ENCODE measurements at regions not wholly inside any gene's neighbourhood (a gene's known extent, or its start where the extent isn't known, plus 50 kb on each side); places are given as distances from the start of the nearest gene placed in this dataset.

DNA sequence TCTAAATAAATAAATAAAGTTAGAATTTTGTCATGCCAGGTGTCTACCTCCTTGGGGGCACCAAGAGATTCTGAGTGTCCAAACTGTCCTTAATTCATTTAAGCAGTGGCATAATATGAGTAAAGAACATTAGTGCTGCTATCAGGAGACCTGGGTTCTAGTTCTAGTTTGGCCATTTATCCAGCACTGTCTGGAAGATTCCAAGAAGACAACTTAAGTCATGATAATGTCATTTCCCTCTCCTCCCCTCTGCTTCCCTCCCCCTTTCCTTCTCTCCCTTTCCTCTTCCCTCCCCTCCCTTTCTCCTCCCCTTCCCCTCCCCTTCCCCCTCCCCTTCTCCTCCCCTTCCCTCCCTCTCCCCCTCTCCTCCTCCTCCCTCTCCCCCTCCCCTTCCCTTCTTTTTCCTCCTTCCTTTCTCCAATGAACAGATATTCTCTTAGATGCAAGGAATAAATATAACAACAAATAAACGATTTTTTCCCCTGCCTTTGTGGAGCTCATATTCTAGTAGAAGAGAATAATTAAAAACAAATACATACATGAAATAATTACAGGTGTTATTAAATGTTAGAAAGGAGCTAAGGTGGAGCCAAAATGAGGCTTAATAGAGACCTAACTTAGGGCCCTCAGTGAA, 90.8 kb downstream of the NMUR2 start:
- Histone ChIP-seq H3K4me3 (ENCODE audit: low read depth in 2 of 2, low read length in 2 of 2) (no peak overlapping the region), H3K36me3 (ENCODE audit: control insufficient read depth, insufficient read depth, low read length) (no peaks in the 10 kb centered on the region), H3K27ac (ENCODE audit: low read length) (no peak overlapping the region), H3K27me3 (ENCODE audit: control insufficient read depth, insufficient read depth, low read length) (no peaks in the 10 kb centered on the region; the same call in 1 of the 2 replicates), H3K9me3 (ENCODE audit: control insufficient read depth, insufficient read depth, low read depth, low read length) (no peaks in the 10 kb centered on the region), H3K4me1 (ENCODE audit: control insufficient read depth, insufficient read depth, low read length) (no peaks in the 10 kb centered on the region)
- intact Hi-C loops (cut with micrococcal nuclease; ENCODE audit: unreplicated experiment) (no loop called here), in situ Hi-C loops (cut with HindIII; ENCODE audit: low pct_unique_long_range_greater_than_20kb, low sequenced_read_pairs) (no loop called here)
- TF ChIP-seq, protein P1, sequence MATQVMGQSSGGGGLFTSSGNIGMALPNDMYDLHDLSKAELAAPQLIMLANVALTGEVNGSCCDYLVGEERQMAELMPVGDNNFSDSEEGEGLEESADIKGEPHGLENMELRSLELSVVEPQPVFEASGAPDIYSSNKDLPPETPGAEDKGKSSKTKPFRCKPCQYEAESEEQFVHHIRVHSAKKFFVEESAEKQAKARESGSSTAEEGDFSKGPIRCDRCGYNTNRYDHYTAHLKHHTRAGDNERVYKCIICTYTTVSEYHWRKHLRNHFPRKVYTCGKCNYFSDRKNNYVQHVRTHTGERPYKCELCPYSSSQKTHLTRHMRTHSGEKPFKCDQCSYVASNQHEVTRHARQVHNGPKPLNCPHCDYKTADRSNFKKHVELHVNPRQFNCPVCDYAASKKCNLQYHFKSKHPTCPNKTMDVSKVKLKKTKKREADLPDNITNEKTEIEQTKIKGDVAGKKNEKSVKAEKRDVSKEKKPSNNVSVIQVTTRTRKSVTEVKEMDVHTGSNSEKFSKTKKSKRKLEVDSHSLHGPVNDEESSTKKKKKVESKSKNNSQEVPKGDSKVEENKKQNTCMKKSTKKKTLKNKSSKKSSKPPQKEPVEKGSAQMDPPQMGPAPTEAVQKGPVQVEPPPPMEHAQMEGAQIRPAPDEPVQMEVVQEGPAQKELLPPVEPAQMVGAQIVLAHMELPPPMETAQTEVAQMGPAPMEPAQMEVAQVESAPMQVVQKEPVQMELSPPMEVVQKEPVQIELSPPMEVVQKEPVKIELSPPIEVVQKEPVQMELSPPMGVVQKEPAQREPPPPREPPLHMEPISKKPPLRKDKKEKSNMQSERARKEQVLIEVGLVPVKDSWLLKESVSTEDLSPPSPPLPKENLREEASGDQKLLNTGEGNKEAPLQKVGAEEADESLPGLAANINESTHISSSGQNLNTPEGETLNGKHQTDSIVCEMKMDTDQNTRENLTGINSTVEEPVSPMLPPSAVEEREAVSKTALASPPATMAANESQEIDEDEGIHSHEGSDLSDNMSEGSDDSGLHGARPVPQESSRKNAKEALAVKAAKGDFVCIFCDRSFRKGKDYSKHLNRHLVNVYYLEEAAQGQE (IDR thresholded peaks at IDR 0.05; ENCODE audit: insufficient read depth in 1 of 2, low read depth in 2 of 2, low read length in 1 of 2): no peak
- TF ChIP-seq TCF7L2 (IDR thresholded peaks at IDR 0.05; ENCODE audit: low read depth, low read length) (no peak), POLR2AphosphoS5 (IDR thresholded peaks at IDR 0.05; ENCODE audit: low read depth, low read length) (no peak), SIN3A (IDR thresholded peaks at IDR 0.05; ENCODE audit: borderline replicate concordance, insufficient read depth, low read depth, low read length) (no peak)
- TF ChIP-seq, protein P2, sequence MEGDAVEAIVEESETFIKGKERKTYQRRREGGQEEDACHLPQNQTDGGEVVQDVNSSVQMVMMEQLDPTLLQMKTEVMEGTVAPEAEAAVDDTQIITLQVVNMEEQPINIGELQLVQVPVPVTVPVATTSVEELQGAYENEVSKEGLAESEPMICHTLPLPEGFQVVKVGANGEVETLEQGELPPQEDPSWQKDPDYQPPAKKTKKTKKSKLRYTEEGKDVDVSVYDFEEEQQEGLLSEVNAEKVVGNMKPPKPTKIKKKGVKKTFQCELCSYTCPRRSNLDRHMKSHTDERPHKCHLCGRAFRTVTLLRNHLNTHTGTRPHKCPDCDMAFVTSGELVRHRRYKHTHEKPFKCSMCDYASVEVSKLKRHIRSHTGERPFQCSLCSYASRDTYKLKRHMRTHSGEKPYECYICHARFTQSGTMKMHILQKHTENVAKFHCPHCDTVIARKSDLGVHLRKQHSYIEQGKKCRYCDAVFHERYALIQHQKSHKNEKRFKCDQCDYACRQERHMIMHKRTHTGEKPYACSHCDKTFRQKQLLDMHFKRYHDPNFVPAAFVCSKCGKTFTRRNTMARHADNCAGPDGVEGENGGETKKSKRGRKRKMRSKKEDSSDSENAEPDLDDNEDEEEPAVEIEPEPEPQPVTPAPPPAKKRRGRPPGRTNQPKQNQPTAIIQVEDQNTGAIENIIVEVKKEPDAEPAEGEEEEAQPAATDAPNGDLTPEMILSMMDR (IDR thresholded peaks at IDR 0.05): no peak
- POLR2A ChIA-PET: no interaction called here
- no TSS peak for BruUV-seq (replicated peaks)
- DNase-seq (ENCODE audit: low read depth, low spot score) (no peak), ATAC-seq (no peak)
- CTCF ChIA-PET: no interaction called here

DNA sequence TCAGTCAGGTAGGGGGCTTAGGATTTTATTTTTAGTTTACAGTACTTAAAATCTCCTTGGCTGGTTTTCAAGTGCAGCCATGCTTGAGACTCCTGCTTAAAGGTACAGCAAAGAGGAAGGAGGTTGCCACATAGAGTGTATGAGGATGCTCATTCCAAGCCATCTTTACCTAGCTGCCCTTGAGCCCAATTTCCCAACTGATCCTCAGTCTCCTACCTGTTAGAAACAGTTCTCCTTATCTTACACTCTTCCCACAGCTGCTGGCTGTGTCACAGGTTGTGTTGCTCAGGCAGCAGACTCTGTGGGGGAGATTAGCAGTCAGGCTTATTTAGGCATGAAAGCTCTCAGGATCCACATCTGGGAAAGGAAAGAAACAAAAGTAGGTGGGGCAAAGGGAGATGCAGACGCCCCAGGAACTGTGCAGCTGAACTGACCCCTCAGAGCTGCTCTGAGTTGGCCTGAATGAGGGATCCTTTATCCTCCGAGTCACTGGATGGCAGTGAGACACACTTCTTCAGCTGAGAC, 95.1 kb downstream of the NMUR2 start:
- in situ Hi-C loops (cut with HindIII; ENCODE audit: low pct_unique_long_range_greater_than_20kb, low sequenced_read_pairs): no loop called here
- H3K27ac ChIP-seq (ENCODE audit: low read length): no peak overlapping the region
- no peak overlapping the region for H3K4me3 ChIP-seq (ENCODE audit: low read depth in 2 of 2, low read length in 2 of 2)
- no peak for DNase-seq (ENCODE audit: low read depth, low spot score)
- H3K4me1 ChIP-seq (ENCODE audit: control insufficient read depth, insufficient read depth, low read length): no peaks in the 10 kb centered on the region
- CTCF ChIA-PET: no interaction called here
- POLR2A ChIA-PET: interaction anchor here (0.6 kb wide), 1 partner anchor 14 kb away, joined by 7 read pairs; no protein-coding TSS in a partner anchor
- H3K27me3 ChIP-seq (ENCODE audit: control insufficient read depth, insufficient read depth, low read length): no peaks in the 10 kb centered on the region; the same call in 1 of the 2 replicates
- H3K36me3 ChIP-seq (ENCODE audit: control insufficient read depth, insufficient read depth, low read length): no peaks in the 10 kb centered on the region
- intact Hi-C loops (cut with micrococcal nuclease; ENCODE audit: unreplicated experiment): no loop called here
- no peaks in the 10 kb centered on the region for H3K9me3 ChIP-seq (ENCODE audit: control insufficient read depth, insufficient read depth, low read depth, low read length)
- ATAC-seq: no peak
- BruUV-seq (replicated peaks): no TSS peak
- TF ChIP-seq TCF7L2 (IDR thresholded peaks at IDR 0.05; ENCODE audit: low read depth, low read length) (no peak), SIN3A (IDR thresholded peaks at IDR 0.05; ENCODE audit: borderline replicate concordance, insufficient read depth, low read depth, low read length) (no peak), POLR2AphosphoS5 (IDR thresholded peaks at IDR 0.05; ENCODE audit: low read depth, low read length) (no peak)
- TF ChIP-seq, protein P2 (IDR thresholded peaks at IDR 0.05): no peak
- TF ChIP-seq, protein P1 (IDR thresholded peaks at IDR 0.05; ENCODE audit: insufficient read depth in 1 of 2, low read depth in 2 of 2, low read length in 1 of 2): no peak
